Epithelial cell of esophagus (primary cell): ENCODE measurements at regions not wholly inside any gene's neighbourhood (a gene's known extent, or its start where the extent isn't known, plus 50 kb on each side); places are given as distances from the start of the nearest gene placed in this dataset.

Experiments used
- DNase-seq: peaks from one replicate; pipeline ENCODE4 v3.0.0; 2010; ENCODE audit warnings: low read depth
- H3K4me3 ChIP-seq: 2 replicates; pipeline ENCODE4 v1.5.1; 2011; ENCODE audit warnings: mild to moderate bottlenecking, low read length, control low read depth
- TF ChIP-seq, protein P1 (sequence below): IDR thresholded peaks from 2 replicates; pipeline ENCODE4 v1.5.1; 2011; ENCODE audit warnings: low read depth, mild to moderate bottlenecking, low read length, control low read depth, inconsistent platforms; ENCODE audit not compliant: insufficient read depth; ENCODE audit errors: missing control alignments

DNA sequence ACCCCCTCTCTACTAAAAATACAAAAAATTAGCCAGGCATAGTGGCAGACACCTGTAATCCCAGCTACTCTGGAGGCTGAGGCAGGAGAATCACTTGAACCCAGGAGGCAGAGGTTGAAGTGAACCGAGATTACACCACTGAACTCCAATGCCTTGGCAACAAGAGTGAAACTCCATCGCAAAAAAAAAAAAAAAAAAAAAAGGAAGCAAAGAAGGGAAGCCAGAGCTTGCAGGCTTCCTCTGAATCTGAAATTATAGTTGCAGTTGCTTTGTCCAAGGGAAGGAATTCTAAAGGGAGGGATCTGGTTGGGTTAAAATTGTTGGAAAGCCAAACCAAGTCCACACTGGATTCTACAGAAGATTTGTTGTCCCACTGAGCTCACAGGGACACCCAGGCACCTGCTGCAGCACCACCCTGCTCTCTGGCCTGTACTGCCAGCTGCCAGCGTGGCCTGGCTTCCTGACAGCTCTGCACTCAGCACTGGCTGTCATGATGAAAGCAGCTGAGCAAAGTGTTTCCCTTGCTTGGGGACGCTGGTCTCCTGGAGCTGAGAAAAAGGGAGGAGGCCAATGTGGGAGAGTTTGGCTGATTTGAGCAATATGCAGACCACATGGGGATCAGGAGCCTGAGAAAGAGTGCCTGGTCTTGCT lies 88.8 kb upstream of the HES1 start:
- no peak for DNase-seq
- H3K4me3 ChIP-seq: no peak overlapping the region
- TF ChIP-seq, protein P1, sequence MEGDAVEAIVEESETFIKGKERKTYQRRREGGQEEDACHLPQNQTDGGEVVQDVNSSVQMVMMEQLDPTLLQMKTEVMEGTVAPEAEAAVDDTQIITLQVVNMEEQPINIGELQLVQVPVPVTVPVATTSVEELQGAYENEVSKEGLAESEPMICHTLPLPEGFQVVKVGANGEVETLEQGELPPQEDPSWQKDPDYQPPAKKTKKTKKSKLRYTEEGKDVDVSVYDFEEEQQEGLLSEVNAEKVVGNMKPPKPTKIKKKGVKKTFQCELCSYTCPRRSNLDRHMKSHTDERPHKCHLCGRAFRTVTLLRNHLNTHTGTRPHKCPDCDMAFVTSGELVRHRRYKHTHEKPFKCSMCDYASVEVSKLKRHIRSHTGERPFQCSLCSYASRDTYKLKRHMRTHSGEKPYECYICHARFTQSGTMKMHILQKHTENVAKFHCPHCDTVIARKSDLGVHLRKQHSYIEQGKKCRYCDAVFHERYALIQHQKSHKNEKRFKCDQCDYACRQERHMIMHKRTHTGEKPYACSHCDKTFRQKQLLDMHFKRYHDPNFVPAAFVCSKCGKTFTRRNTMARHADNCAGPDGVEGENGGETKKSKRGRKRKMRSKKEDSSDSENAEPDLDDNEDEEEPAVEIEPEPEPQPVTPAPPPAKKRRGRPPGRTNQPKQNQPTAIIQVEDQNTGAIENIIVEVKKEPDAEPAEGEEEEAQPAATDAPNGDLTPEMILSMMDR: no peak

DNA sequence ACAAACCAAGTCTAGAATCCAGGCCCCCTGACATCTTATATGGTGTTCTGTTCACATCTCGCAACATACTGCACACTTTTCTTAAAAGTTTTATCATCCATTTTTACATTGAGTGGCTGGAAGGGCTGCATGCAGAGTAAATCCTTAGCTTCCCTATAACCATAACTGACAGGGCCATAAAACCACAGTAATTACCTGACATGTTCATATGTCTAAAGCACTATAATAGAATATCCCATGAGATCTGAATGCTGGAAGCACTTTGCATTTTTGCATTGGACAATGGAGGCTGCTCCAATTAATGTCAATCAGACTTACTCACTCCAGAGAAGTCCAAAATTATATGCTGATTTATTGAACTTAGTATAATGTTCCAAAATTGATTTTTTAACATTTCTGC lies 86.6 kb upstream of the HES1 start:
- TF ChIP-seq, protein P1: no peak
- no peak overlapping the region for H3K4me3 ChIP-seq
- DNase-seq: no peak

DNA sequence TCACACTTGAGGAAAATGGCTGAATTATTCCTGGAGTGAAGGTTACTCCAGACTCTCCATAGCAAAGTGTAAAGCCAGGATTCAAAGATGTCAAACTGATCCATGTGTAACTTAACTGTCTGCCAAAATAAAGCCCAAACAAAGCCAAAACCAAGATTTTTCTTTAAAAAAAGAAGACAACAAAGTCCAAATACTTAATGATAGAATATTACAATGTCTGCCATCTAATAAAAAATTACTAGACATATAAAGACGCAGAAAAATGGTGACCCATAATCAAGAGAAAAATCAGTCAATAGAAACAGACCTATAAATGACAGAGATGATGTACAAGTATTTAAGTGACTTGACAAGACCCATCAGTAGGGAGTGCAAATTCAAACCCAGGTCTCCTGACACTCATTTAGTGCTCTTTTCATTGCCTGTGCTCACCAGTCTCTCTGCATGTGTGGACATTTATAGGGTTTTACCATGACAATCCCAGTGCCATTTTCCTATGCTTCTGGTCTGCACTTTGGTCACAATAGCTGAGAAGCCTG lies 85.1 kb upstream of the HES1 start:
- TF ChIP-seq, protein P1: no peak
- no peak overlapping the region for H3K4me3 ChIP-seq
- no peak for DNase-seq

DNA sequence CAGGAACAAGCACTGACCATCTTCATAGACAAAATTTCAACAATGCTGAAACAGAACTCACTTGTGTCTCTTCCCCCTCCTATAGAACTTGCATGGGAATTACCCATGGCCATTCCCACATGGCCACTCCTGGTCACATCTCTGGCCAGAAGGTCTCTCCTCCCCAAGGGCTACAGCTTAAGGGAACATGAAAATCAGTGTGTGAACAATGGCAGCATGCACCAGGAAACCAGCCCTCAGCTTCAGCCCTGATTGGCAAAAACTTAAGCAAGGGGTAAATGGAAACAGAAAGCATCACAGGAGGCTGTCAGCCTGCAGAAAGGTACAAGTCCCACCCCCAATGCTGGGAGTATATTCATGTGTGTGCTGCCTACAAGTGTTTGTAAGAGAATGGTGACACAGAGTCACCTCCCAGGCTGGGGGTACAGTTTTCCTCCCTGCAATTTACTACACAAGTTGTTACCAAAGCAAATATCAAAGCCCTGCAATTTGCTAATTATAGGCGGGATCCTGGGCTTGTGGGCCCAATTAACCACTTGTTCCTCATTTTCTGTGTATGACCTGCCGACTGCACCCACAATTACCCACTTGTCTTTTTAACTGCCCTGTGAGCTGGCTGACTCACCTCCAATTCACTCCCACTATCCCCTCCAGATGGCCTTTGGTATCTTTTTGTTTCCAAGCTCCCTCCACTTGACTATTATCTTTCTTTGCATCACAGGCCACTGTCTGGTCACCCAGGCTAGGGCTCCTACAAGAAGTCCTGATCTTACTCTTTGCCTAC lies 84.4 kb upstream of the HES1 start:
- no peak overlapping the region for H3K4me3 ChIP-seq
- DNase-seq: no peak
- TF ChIP-seq, protein P1: no peak

DNA sequence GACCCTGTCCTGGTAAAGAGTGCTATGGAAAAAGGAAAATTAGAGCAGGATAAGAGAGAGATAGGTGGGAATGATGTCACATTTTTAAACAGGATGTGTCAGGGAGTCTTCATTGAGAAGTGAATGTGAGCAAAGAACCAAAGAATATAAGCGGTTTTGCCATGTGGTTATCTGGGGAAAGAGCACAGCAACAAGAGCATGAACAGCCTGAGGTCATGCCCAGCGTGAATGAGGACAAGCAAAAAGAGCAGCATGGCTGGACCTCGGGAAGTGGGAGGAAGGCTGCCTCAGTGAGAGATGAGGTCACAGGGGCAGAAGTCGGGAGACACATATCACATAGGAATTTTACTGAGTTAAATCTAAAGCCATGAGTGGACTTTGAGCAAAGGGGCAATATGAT lies 82.8 kb upstream of the HES1 start:
- TF ChIP-seq, protein P1: no peak
- H3K4me3 ChIP-seq: no peak overlapping the region
- DNase-seq: no peak

DNA sequence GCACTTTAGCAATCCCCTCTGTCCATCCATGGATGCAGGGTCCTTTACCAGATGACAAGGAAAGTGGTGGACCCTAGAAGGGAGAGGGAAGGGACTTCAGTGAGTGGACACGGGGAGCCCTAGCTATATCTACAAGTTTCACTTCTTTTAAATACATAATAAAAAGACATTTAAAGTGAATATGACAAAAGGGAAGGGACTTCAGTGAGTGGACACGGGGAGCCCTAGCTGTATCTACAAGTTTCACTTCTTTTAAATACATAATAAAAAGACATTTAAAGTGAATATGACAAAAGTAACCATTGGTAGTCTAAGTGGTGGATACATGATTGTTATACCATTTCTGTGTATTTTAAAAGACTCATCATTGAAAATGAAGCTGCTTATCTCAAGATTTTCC lies 81.9 kb upstream of the HES1 start:
- DNase-seq: no peak
- no peak overlapping the region for H3K4me3 ChIP-seq
- TF ChIP-seq, protein P1: no peak
